ENCODE measurements at regions not wholly inside any gene's neighbourhood (a gene's known extent, or its start where the extent isn't known, plus 50 kb on each side); places are given as distances from the start of the nearest gene placed in this dataset.

- 1% methylated on average over 5 of the region's 5 CpGs for WGBS (ENCODE audit: low lambda C conversion rate)
- H3K4me3 ChIP-seq (replicated peaks in 1 of 3; ENCODE audit: insufficient read depth in 1 of 3, low read depth in 2 of 3, low read length in 3 of 3): no peak overlapping the region
- BruUV-seq (replicated peaks): no TSS peak
- ATAC-seq: no peak
- H3K4me2 ChIP-seq (ENCODE audit: low read depth, low read length): no peak overlapping the region
- H4K20me1 ChIP-seq (ENCODE audit: insufficient read depth, low read length): no peaks in the 10 kb centered on the region
- no peak overlapping the region for H3K27ac ChIP-seq (ENCODE audit: extremely low read length, insufficient read depth, low read length)
- intact Hi-C loops (cut with micrococcal nuclease; ENCODE audit: unreplicated experiment) (no loop called here), in situ Hi-C loops (cut with HindIII; ENCODE audit: extremely low pct_ligation_motif_present, low pct_unique_long_range_greater_than_20kb) (no loop called here)
- no peak overlapping the region for H3K9ac ChIP-seq (ENCODE audit: insufficient read depth, low read depth, low read length)
- H3K27me3 ChIP-seq (ENCODE audit: control insufficient read depth in 1 of 2, insufficient read depth in 2 of 2, low read length in 2 of 2): no peaks in the 10 kb centered on the region; a peak in 2 of 5 replicates
- no peak for TF ChIP-seq ZNF205 (CRISPR knock-in tag; IDR thresholded peaks at IDR 0.05)
- no peak for TF ChIP-seq ARID5B (CRISPR knock-in tag; IDR thresholded peaks at IDR 0.05)
- TF ChIP-seq GZF1 (CRISPR knock-in tag; IDR thresholded peaks at IDR 0.05): peak; percentile 89
- no peak for TF ChIP-seq KAT7 (CRISPR knock-in tag; IDR thresholded peaks at IDR 0.05; ENCODE audit: borderline replicate concordance)
- H2AFZ ChIP-seq (ENCODE audit: low read length): no peak overlapping the region
- no peaks in the 10 kb centered on the region for H3K9me3 ChIP-seq (ENCODE audit: low read length)
- DNase-seq (ENCODE audit: low spot score): no peak
- H3K4me1 ChIP-seq (ENCODE audit: insufficient read depth, low read length): no peaks in the 10 kb centered on the region
- no peaks in the 10 kb centered on the region for H3K79me2 ChIP-seq (ENCODE audit: insufficient read depth, low read length)
- FAIRE-seq: no peak
- ChIA-PET CTCF (ENCODE audit: low intra/inter-chr PET ratio, low total read pairs) (no interaction called here), POLR2A (no interaction called here)
- no peaks in the 10 kb centered on the region for H3K36me3 ChIP-seq (replicated peaks in 1 of 2; ENCODE audit: control insufficient read depth in 1 of 2, insufficient read depth in 2 of 2, low read length in 2 of 2)
These were observed 164.8 kb upstream of the CDIN1 start for GRCh38 chr15:36414670-36415069.

GRCh38 chr15:36415643-36416042 is 163.8 kb upstream of the CDIN1 start:
- H3K4me1 ChIP-seq (ENCODE audit: insufficient read depth, low read length): no peaks in the 10 kb centered on the region
- no peaks in the 10 kb centered on the region for H4K20me1 ChIP-seq (ENCODE audit: insufficient read depth, low read length)
- FAIRE-seq (no peak), DNase-seq (ENCODE audit: low spot score) (no peak), ATAC-seq (no peak)
- POLR2A ChIA-PET: no interaction called here
- no peaks in the 10 kb centered on the region for H3K9me3 ChIP-seq (ENCODE audit: low read length)
- H3K9ac ChIP-seq (ENCODE audit: insufficient read depth, low read depth, low read length): no peak overlapping the region
- CTCF ChIA-PET (ENCODE audit: low intra/inter-chr PET ratio, low total read pairs): no interaction called here
- intact Hi-C loops (cut with micrococcal nuclease; ENCODE audit: unreplicated experiment) (no loop called here), in situ Hi-C loops (cut with HindIII; ENCODE audit: extremely low pct_ligation_motif_present, low pct_unique_long_range_greater_than_20kb) (no loop called here)
- H3K4me2 ChIP-seq (ENCODE audit: low read depth, low read length): no peak overlapping the region
- BruUV-seq (replicated peaks): no TSS peak
- no peaks in the 10 kb centered on the region; a peak in 2 of 5 replicates for H3K27me3 ChIP-seq (ENCODE audit: control insufficient read depth in 1 of 2, insufficient read depth in 2 of 2, low read length in 2 of 2)
- 0% methylated on average over 1 of the region's 1 CpG for WGBS (ENCODE audit: low lambda C conversion rate)
- H3K27ac ChIP-seq (ENCODE audit: extremely low read length, insufficient read depth, low read length): no peak overlapping the region
- TF ChIP-seq KLF12 (CRISPR knock-in tag; IDR thresholded peaks at IDR 0.05; ENCODE audit: borderline replicate concordance) (no peak), MAFK (conservative IDR thresholded peaks at IDR 0.05 in 1 of 2, IDR thresholded peaks at IDR 0.05 in 1 of 2; ENCODE audit: low read length in 2 of 2) (peak in 1 of 2 experiments; percentile 18; a peak in 1 of 4 replicates)
- no peak overlapping the region for H3K4me3 ChIP-seq (replicated peaks in 1 of 3; ENCODE audit: insufficient read depth in 1 of 3, low read depth in 2 of 3, low read length in 3 of 3)
- no peaks in the 10 kb centered on the region for H3K36me3 ChIP-seq (replicated peaks in 1 of 2; ENCODE audit: control insufficient read depth in 1 of 2, insufficient read depth in 2 of 2, low read length in 2 of 2)
- no peak overlapping the region for H2AFZ ChIP-seq (ENCODE audit: low read length)
- H3K79me2 ChIP-seq (ENCODE audit: insufficient read depth, low read length): no peaks in the 10 kb centered on the region

All from HepG2 (cell line).